NCI-H524 treated with DMSO at 0.1 percent for 48 hours (cell line): ENCODE measurements at regions not wholly inside any gene's neighbourhood (a gene's known extent, or its start where the extent isn't known, plus 50 kb on each side); places are given as distances from the start of the nearest gene placed in this dataset.

Experiments
- DNase-seq: peaks from one replicate; lab custom pipeline; 2025; lab: John Stamatoyannopoulos, UW

DNA sequence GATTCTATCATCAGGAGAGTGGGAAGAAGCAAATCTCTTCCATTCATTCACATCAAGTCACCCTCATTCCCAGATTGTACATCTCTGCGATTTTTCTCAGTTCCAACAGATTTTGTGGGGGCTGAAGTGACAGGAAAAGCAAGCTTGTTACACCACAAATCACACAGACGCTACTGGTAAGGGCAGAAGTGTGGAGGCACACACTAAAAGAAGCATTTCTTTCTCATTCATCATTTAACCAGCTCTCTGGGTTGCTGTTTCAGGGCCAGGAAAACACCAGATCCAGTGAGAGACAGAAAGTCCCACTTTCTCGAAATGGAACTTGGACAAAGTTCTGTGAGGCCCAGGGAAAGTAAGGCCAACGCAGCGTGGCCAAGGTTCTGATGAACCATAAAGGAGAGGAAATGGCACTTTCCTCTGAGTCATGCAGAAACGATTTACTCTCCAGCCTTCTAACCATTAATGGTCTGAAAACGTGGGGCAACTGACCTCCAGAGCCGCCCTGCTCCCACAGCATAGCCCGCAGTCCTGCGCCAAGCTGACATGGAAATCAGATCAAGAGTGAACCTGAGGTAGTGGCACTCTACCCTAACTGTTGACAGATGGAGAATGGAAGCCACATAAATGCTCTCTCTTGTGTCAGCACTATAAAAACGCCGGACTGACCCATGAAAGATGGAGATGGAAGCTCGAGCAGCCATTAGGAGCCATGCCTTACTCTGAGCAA, 191.0 kb downstream of the C1D start:
- DNase-seq, result no peak

DNA sequence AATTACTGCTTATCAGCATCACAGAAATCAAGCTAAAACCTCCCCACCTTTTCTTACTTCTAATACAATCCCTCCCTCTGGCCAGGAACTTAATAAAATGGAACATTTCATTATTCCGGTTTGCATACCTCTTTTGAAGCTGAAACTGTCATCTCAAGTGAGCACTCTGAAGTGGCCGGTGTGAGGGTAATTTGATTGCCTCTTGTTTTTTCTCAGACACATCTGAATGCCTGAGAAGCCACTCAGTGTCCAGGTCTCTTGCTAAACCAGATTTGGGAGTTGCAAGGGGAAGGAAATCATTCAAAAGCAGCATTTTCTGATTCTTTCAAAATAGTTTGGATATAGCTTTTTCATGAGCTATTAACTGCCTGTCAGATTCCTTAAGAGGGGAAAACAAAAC, 190.3 kb downstream of the C1D start:
- DNase-seq, result no peak

DNA sequence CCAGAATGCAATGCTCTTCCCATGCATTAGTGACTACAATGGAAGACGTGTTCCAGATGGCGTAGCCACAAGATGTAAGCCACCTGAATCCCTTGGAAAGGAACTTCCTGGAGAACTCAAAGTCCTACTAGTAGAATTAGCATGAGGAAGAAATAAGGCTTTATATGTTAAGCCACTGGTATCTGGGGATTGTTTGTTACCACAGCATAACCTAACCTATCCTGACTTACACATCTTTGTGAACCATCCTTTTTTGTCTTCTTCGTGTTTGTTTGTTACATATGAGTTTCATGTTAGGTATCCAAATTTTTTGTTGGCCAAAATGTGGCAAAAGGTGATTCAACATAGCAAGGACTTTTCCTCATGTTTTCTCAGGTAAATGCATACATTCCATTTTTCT, 188.9 kb downstream of the C1D start:
- DNase-seq, result no peak

DNA sequence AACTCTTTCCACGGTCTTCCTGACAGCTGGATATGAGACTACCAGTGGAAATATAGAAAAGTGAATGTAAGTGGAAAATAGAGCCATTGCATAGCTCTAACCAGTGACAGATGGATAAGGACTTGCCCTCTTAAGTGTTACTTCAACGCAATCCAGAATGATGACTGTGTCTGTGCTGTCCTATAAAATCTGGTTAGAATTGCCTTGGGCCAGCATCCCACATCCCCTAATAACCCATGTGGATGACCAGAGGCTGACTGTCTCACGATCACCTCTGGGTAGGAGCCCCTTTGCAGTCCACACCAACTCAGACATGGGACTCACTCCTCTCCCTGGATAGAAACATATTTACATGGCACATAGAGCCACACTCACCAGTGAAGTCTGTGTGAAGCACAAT, 186.6 kb downstream of the C1D start:
- no peak for DNase-seq

DNA sequence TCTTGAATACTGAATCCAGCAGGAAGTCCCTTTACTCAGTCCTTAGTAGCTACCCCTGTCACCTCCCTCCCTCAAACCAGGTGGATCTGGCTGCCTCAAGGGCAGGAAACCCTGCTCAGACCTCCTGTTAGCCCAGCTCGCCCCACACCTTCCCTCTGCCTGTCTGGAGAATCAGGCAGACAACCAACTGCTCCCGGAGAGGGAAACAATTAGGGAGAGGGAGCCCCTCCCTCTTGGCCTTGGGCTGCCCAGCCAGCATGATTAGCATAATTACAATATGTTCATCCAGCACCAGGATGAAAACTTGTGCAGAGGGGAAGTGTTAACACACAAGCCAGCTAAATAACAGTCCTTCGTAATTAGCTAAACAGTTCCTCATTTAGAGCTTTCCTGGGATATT, 185.5 kb downstream of the C1D start:
- DNase-seq, result no peak

DNA sequence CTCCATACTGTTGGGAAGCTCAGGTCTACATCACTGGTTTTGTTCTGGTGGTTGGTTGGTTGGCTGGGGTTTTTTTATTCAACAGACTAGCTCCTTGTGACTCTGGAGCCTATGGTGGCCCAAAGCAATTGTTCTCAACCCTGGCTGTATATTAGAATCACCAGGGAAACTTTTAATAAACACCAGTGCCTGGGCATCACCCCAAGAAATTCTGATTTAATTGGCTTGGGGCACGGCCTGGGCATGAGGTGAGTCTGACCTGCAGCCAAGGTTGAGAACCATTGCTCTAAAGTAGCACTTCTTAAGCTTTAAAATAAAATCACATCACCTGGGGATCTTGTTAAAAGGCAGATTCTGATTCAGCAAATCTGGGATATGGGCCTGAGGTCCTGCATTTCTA, 184.1 kb downstream of the C1D start:
- DNase-seq, result no peak

DNA sequence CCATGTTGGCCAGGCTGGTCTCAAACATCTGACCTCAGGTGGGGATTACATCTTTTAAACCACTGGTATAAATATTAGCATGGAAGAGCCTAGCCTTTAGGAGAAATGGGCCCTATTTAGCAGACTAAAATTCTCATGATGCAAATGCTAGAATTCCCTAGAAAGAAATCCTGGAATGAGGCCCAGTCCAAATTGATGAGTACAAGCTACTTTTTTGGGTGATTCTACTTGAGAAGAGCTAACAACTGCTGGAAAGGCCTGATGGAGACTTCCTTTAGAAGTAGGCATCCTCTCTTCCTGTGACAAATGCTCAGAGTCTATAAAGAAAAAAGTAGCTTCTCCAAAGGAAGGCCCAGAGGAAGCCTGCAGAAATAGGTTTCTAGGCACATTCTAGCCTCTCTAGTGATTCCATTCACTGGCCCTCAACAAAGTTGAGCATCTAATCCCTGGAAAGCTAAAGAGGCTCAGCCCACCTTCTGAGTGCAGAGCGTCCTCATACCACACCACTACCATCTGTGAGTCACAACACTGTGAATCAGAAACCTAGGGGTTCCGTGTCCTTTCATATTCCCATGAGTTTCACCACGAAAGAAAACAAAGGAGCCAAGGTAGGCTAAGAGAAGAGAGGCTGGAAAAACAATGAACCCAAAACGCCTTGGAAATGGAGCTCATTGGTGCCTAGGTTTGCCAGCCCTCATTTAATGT, 183.1 kb downstream of the C1D start:
- DNase-seq, result no peak

DNA sequence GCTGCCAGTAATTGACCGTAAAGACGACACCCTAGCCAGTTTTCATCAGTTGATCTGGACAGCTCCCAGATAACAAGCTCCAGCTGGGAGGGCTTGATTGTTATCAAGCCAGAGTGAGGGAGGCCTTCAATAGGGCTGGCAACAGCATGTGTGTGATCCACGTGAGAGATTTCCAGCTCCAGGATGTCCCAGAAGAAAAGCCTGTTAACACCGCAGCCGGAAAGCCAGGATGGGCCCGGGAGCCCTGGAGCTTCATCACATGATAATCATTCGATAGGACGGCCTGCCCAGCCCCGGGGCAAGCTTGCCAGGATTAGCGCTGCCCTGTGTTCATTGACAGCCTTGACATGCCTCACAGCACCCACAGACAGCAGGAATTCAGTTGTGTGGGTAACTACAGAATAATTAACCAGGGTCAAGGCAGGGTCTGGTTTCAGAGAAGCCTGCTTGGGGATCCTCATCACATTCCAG, 182.5 kb downstream of the C1D start:
- no peak for DNase-seq

DNA sequence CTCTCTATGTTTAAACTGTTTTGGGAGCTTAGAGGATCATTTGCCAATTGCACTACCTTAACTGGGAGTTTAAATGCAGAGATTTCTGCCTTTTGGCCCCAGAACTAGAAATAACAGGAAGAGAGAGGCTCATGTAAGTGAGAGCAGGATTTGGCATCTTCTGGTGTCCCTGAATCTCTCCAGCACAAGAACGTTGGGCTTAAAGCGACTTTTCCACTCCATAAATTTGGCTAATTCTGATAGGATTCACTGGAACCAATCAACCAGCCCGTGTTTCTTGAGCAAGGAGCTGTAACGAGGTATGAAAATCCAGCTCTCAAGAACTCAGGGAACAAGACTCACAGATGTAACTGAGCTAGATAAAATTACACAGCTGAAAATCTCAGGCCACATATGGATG, 181.0 kb downstream of the C1D start:
- no peak for DNase-seq

DNA sequence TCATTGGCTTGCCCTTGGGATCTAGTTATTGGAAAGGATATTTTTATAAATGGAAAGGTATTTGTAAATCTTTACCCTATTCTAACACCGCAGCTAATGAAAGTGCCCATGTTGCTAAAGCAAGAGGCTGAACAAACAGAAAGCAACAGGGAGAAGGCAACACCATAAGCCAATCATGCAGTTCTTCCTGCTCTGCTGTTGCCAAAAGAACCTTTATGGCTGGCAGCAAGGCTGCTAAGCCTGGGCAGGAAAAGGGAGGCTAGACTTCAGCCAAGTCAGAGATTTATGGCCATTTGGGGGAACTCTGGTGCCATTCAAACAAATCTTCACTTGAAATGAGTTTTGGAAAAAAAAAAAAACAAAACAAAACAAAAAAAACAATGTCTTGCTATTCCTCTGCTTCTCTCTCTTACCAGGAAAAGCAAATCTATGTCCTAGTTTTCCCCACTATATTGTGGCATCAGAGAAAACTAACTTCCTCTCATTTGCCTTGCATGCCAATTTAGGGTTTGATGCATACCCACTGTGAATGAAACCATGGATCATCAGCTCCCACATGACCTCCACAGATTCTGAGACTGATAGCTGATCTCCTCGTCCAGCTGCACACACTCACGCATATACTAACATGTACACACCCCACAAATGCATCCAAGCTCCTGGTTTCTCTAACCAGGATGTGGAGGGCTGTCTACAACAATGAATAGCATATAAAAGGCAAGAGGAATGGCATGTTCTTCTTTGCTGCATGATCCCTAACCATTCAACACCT, 179.3 kb downstream of the C1D start:
- no peak for DNase-seq

DNA sequence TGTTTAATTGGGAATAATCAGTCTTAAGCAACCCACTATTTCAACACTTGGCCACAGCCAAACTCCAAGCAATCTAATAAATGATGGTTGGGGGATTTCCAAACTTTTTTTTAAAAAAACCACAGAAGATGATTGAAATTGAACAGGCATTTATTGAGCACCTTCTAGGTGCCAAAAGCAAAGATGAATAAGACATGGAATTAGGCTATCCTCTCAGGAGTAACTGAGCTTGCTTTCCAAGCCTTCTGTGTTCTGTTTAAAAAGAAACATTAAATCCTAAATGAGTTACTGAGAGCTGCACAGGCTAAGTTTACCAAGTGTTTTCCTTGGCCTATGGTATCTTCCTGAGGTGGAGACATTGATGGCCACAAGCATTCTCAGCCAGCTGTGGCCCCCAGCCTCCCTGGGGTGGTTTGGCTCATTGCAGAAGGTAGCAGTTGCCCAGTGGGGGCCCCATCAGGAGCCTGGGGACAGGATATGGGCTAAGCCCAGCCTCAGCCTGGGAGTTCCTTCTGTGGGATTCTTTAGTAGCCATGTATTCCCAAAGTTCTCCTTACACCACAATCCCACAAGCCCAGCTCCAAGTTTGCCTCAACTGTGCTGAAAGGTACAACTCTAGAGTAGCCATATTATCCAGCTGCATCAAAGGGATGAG, 174.3 kb downstream of the C1D start:
- DNase-seq, result no peak

DNA sequence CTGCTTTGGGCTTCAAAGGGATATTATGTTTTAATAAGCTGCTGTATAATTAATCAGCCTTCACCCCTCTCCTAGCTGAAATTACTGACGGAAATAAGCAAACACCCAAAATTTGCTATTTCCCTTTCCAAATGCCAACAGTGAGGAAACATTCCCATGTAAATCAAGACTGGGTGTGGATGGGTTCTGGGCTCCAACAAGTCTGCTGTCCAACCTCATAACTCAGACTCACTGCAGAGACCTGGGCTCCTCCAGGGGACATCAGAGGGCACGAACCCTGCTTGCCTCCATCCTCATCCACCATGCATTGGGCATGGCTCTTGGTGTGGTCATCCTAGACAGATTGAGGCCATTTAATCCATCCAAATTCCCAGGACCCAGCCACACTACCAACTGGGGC, 173.7 kb downstream of the C1D start:
- DNase-seq, result no peak

DNA sequence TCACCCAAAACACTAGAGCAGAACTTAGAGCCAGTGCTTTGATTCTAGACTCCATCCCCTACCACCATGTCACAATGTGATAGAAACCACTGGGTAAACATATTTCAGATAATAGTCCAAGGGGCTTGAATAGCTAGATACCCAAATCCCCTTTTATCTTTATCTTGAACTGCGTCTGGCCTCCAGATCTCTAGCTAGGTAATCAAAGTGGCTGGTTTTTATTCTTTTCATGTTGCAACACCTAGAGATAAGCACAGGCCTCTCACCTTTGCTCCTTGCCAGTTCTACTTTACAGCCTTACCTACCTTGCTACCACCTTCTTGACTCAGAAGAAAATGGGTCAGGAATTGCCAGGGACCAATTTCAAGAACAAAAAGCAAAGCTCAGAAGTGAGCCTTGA, 171.2 kb downstream of the C1D start:
- DNase-seq, result no peak

DNA sequence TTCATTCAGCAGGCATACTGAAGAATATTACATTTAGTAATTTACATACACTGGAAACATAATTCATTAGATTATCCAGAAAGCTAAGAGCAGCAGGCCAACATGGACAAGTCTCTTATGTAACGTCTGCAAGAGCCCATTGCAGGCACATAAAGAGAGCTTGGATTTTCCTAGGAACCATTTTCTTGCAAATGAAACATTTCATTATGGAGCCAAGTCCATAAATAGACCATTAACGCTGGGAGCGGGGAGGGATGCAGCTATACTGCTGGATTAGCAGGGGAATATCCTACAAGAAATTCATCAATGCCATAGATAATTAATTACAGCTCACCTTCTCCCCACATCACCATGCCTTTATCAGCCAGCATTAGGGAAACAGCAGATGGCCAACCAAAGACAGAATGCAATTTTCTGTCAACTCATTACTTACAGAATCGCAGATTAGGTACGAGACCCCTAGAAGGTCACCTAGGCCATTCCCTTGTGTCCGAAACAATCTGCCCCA, 170.4 kb downstream of the C1D start:
- DNase-seq, result no peak

DNA sequence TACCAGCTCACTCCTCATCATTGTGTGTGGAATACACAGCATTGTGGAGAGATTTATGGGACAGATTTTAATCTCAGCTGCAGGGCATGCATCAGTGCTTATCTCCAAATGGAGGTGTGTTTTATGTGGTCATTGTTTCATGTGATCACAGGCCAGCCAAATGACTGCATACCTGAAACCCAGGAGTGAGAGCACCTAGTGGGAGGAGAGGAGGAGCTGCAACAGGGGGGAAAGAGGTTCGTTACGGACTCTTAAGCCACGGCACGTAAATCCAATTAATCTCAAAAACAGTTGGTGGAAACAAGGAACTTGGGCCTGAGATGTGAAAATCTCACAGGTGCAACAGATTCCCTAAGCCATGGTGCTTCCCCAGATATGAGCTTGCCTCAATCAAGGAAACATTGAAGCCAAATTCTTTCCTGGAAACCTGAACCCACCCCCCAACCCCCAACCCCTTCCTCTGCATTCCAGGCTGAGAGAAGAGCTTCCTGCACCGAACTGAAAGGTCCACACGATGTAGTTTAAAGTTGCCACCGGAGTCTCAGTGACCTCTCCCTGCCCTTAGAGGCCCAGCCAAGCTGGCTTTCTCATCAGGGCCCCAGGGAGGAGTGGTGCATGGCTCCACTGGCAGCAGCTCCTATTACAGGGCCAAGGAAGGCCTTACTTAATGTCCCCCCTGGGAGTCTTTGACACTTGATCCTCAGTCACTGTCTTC, 167.4 kb downstream of the C1D start:
- no peak for DNase-seq

DNA sequence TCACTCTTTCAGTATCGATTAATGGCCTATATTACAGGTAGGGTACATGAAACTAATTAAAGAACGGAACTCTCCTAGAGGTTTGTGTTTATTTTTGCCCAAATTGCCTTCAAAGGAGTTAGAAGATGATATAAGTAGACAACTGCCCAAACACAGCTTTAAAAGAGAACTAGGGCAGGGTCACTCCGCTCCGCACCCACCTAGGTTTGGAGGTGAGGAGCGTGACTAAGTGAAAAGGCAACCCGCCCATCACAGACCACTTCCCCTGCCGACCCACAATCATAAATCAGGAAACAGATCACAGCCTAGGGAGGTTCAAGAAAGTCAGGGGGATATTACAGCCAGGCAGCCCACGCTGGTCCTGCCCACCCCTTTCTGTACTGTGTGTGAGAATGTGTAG, 166.7 kb downstream of the C1D start:
- DNase-seq, result no peak

DNA sequence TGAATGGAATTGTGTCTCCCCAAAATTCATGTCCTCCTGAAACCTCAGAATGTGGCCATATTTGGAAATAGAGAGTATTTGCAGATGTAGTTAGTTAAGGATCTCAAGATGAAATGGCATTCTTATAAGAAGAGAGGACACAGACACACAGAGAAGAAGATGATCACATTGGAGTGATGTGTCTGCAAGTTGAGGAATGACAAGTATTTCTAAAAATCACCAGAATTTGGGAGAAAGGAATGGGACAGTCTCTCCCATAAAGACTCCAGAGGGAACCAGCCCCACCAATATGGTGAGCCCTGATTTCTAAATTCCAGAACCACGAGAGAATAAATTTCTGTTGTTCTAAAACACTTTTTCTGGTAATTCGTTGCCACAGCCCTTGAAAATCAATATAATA, 166.3 kb downstream of the C1D start:
- no peak for DNase-seq

DNA sequence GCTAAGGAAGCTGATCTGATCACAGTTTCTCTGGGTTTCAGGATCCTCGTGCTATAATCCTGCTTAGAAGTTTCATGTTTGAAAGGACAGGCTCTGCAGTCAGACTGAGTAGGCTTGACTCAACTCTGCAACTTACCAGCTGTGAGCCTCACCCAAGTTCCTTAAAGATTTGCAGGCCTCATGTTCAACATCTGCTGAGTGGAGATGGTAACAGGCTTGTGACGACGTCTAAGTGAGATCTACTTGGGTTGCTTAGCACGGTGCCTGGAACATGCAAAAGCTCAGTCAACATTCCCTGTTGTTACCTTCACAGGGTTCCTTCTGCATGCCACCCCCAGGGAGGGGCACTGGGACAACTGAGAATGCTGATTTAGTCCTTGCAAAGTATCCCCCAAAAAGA, 164.2 kb downstream of the C1D start:
- DNase-seq, result no peak

DNA sequence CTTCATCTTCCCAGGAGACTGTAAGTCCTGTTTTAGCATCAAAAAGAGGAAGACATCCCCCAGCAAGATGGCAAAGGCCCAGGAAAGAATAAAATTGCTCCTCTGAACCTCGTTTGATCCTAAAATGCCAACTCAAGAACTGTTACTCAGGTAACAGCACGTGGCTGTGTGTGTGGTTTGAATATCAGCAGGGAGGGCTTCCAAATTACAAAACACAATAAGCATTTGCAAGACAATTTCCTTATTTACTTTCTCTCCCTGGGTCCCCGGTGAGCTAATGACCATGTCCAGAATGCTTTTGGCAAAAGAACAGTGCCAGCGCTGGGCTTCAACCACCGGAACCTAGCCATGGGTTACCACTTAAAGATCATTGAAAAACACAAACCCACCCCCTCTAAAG, 163.6 kb downstream of the C1D start:
- DNase-seq, result no peak

DNA sequence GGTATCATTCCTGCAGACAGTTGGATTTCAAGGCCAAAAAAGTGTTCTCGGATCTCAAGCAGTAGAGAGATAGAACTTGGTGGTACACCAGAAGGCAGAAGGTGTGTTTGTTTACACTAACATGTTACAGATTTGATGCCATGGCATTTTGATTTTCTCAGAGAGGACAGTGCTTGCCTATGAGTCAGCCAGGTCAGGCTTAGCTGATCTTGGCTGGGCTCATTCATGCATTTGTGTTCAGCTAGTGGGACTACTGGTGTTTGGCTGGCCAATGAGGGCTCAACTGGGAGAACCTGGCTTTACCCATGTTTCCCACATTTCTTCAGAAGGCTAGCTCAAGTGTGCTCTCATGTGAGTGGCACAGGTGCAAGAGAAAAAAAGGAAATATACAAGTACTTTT, 162.0 kb downstream of the C1D start:
- no peak for DNase-seq

DNA sequence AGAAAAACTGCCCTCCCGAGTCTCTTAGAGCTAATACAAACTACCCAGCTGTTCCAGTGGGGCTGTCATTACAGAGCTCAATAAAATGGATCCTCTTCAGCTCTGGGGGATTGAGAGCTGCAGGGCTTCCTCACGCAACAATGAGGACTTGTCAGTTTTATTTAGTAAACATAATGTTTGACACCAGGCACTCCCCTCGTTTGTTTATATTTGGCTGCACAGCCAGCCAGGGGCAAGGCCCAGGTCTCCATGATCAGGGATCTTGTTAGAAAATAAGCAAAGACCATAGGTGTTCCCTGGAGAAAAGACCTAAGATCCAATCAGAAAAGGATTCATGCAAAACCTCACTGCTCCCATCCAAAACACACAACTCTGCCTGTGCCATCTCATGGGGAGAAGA, 158.2 kb downstream of the C1D start:
- DNase-seq, result no peak

DNA sequence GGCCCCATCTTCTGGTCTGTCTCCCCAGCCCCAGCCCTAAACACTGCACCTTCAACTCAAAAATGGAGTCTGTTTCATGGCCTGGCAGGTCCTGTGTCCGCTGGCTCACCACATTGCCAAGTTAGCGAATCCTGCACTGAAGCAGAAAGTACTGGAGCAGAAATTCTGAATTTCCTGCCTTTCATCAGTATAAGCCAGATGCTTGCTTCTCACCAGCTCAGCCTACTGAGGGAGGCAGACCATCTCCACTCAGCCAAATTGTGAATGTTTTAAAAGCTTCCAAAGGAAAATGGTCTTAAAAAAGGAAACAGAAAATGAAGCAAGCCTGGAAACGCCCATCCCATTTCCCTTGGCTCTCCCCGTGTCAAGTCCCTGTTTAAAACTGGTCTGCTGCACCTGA, 157.8 kb downstream of the C1D start:
- DNase-seq, result no peak
